IPS DF 6.9 (cell line): ENCODE measurements at regions not wholly inside any gene's neighbourhood (a gene's known extent, or its start where the extent isn't known, plus 50 kb on each side); places are given as distances from the start of the nearest gene placed in this dataset.

Experiments
- DNase-seq: peaks from one replicate; pipeline ENCODE4 v3.0.0-alpha.2; 2013; ENCODE audit warnings: low read depth, low spot score
- H3K27ac ChIP-seq: one replicate; pipeline ENCODE4 v1.5.1; 2013; ENCODE audit warnings: low read length, control low read depth
- H3K27me3 ChIP-seq: 2 replicates; pipeline ENCODE4 v1.6.1; 2013; ENCODE audit warnings: mild to moderate bottlenecking, low read length; ENCODE audit not compliant: control insufficient read depth, insufficient read depth
- H3K36me3 ChIP-seq: 2 replicates; pipeline ENCODE4 v1.6.1; 2013; ENCODE audit warnings: low read length; ENCODE audit not compliant: control insufficient read depth, insufficient read depth
- H3K4me1 ChIP-seq: 2 replicates; pipeline ENCODE4 v1.6.1; 2013; ENCODE audit warnings: low read length; ENCODE audit not compliant: control insufficient read depth, insufficient read depth
- H3K4me3 ChIP-seq: 2 replicates; pipeline ENCODE4 v1.5.1; 2013; ENCODE audit warnings: mild to moderate bottlenecking, low read length
- H3K9me3 ChIP-seq: 2 replicates; pipeline ENCODE4 v1.6.1; 2013; ENCODE audit warnings: low read length, inconsistent platforms; ENCODE audit not compliant: control insufficient read depth, insufficient read depth
- WGBS: extraction: QIAGEN DNeasy Blood & Tissue Kit; methylation state at CpG from one replicate; pipeline ENCODE4 v1.1.7; 2013; ENCODE audit warnings: mixed read lengths, missing lambda C conversion rate; ENCODE audit not compliant: insufficient read length, insufficient coverage; 5-methylcytosine and 5-hydroxymethylcytosine counted together

DNA sequence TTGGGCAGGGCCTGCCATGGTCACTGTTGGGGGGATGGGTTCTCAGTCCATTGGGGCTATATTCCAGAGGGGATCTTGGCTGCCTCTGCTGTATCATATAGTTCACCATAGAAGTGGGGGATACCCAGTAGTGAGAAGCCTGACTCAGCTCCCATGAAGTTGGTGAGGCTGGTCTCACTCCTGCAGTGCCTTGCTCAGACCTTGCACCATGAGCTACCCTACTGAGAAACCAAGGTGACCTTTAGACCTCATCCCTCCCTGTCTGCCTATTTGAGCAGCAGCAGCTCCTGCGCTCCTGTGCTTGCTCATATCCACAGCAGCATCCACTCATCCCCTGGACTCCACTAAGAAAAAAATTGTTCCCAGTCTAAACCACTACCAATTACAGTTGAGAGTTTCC lies 56.0 kb upstream of the HEY2 start:
- no peaks in the 10 kb centered on the region for H3K4me1 ChIP-seq
- H3K4me3 ChIP-seq: no peak overlapping the region
- peaks cover 23% of the 10 kb centered on the region for H3K9me3 ChIP-seq
- H3K27me3 ChIP-seq: no peaks in the 10 kb centered on the region; the same call in 1 of the 2 replicates
- no peak for DNase-seq
- no CpG with 5 or more reads among the region's 1 CpG for WGBS
- H3K27ac ChIP-seq: no peak overlapping the region
- H3K36me3 ChIP-seq: peaks cover 31% of the 10 kb centered on the region

DNA sequence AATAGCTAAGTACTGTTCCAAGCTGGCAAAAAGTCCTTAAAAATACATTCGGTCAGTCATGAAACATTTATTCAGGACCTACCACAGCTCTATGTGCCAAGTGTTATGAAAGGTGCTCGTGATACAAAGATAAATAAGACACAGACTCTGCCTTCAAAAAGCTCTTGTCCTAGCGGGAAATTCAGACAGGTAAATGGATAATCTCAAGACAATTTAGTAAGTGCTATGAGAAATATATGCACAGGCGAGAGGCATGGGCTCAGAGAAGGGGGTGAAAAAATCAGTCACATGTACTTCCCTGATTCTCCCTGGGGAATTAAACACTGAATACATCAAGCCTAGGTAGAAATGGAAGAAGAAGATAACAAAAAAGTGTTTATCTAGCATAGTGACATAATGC lies 49.8 kb upstream of the HEY2 start:
- Histone ChIP-seq H3K36me3 (peaks cover 10% of the 10 kb centered on the region; the same call in 1 of the 2 replicates), H3K4me1 (no peaks in the 10 kb centered on the region; the same call in 1 of the 2 replicates), H3K27me3 (no peaks in the 10 kb centered on the region), H3K27ac (no peak overlapping the region), H3K4me3 (no peak overlapping the region), H3K9me3 (no peaks in the 10 kb centered on the region)
- no peak for DNase-seq
- WGBS: no CpG with 5 or more reads among the region's 4 CpGs
